GM23338 (cell line): ENCODE measurements at regions not wholly inside any gene's neighbourhood (a gene's known extent, or its start where the extent isn't known, plus 50 kb on each side); places are given as distances from the start of the nearest gene placed in this dataset.

Experiments used
- CREB1 ChIP-seq: fragments of 250-450 bp; sonication (Bioruptor Pico); IDR thresholded peaks from 2 replicates; pipeline ENCODE4 v1.5.0; 2020; ENCODE audit warnings: low read depth, mild to moderate bottlenecking, moderate library complexity
- EZH2 ChIP-seq: fragments of 200-600 bp; sonication (generic); IDR thresholded peaks from one replicate; pipeline ENCODE4 v1.8.0; 2017; ENCODE audit warnings: antibody characterized with exemption, mild to moderate bottlenecking, low read depth; ENCODE audit not compliant: unreplicated experiment
- EZH2phosphoT487 ChIP-seq: fragments of 200-600 bp; sonication (generic); IDR thresholded peaks from one replicate; pipeline ENCODE4 v1.8.1; 2018; ENCODE audit warnings: antibody characterized with exemption; ENCODE audit not compliant: unreplicated experiment
- JUNB ChIP-seq: IDR thresholded peaks from one replicate; pipeline ENCODE4 v1.6.1; 2016; ENCODE audit warnings: antibody characterized with exemption; ENCODE audit not compliant: unreplicated experiment
- NANOG ChIP-seq: IDR thresholded peaks from 2 replicates; pipeline ENCODE4 v1.6.1; 2016; ENCODE audit warnings: antibody characterized with exemption, borderline replicate concordance
- POLR2AphosphoS5 ChIP-seq: IDR thresholded peaks from 2 replicates; pipeline ENCODE4 v1.6.1; 2016; ENCODE audit warnings: antibody characterized with exemption, low read depth
- ZNF114 ChIP-seq: fragments of 250-450 bp; sonication (Bioruptor Pico); IDR thresholded peaks from 2 replicates; pipeline ENCODE4 v1.5.0; 2020; ENCODE audit warnings: mild to moderate bottlenecking, moderate library complexity
- ZNF331 ChIP-seq: fragments of 250-450 bp; sonication (Bioruptor Pico); IDR thresholded peaks from 2 replicates; pipeline ENCODE4 v1.5.0; 2020; ENCODE audit warnings: low read depth, mild to moderate bottlenecking, moderate library complexity
- TF ChIP-seq, protein P1 (sequence below): IDR thresholded peaks from one replicate; pipeline ENCODE4 v1.6.1; 2018; ENCODE audit warnings: antibody characterized with exemption; ENCODE audit not compliant: unreplicated experiment
- TF ChIP-seq, protein P2 (sequence below), 2 experiments: fragments of 200-600 bp in 1 of 2; sonication (generic) in 1 of 2; conservative IDR thresholded peaks; 2 replicates each; pipeline versions ENCODE4 v1.5.1 to v1.6.1; 2016 to 2017; ENCODE audit warnings: antibody characterized with exemption in 2 of 2, low read depth in 2 of 2, mild to moderate bottlenecking in 2 of 2, moderate library complexity in 1 of 2
- TF ChIP-seq, protein P3 (sequence below): IDR thresholded peaks from 2 replicates; pipeline ENCODE4 v1.6.1; 2016; ENCODE audit warnings: antibody characterized with exemption
- TF ChIP-seq, protein P4 (sequence below): fragments of 250-450 bp; sonication (Bioruptor Pico); IDR thresholded peaks from 2 replicates; pipeline ENCODE4 v1.5.0; 2020; ENCODE audit warnings: mild to moderate bottlenecking, moderate library complexity

DNA sequence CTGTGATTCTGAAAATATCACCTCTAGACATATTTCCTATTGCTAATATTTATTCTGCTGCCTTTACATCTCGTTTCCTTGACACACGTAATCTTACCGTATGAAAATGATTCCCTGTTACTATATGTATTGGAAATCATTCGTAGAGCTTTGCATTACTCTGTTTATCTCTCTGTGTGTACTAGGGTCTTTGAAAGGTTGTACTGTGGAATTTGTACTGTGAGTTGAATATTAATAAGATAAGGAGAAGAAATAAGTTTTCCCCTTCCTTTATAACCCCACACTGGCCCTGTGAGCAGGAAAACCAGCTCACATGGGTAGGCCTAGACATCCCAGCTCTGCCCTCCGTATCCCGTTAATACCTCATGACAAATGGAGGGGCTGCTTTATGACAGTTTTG, 354.9 kb downstream of the KLF5 start:
- TF ChIP-seq, protein P1, sequence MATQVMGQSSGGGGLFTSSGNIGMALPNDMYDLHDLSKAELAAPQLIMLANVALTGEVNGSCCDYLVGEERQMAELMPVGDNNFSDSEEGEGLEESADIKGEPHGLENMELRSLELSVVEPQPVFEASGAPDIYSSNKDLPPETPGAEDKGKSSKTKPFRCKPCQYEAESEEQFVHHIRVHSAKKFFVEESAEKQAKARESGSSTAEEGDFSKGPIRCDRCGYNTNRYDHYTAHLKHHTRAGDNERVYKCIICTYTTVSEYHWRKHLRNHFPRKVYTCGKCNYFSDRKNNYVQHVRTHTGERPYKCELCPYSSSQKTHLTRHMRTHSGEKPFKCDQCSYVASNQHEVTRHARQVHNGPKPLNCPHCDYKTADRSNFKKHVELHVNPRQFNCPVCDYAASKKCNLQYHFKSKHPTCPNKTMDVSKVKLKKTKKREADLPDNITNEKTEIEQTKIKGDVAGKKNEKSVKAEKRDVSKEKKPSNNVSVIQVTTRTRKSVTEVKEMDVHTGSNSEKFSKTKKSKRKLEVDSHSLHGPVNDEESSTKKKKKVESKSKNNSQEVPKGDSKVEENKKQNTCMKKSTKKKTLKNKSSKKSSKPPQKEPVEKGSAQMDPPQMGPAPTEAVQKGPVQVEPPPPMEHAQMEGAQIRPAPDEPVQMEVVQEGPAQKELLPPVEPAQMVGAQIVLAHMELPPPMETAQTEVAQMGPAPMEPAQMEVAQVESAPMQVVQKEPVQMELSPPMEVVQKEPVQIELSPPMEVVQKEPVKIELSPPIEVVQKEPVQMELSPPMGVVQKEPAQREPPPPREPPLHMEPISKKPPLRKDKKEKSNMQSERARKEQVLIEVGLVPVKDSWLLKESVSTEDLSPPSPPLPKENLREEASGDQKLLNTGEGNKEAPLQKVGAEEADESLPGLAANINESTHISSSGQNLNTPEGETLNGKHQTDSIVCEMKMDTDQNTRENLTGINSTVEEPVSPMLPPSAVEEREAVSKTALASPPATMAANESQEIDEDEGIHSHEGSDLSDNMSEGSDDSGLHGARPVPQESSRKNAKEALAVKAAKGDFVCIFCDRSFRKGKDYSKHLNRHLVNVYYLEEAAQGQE, result no peak
- TF ChIP-seq, protein P2, sequence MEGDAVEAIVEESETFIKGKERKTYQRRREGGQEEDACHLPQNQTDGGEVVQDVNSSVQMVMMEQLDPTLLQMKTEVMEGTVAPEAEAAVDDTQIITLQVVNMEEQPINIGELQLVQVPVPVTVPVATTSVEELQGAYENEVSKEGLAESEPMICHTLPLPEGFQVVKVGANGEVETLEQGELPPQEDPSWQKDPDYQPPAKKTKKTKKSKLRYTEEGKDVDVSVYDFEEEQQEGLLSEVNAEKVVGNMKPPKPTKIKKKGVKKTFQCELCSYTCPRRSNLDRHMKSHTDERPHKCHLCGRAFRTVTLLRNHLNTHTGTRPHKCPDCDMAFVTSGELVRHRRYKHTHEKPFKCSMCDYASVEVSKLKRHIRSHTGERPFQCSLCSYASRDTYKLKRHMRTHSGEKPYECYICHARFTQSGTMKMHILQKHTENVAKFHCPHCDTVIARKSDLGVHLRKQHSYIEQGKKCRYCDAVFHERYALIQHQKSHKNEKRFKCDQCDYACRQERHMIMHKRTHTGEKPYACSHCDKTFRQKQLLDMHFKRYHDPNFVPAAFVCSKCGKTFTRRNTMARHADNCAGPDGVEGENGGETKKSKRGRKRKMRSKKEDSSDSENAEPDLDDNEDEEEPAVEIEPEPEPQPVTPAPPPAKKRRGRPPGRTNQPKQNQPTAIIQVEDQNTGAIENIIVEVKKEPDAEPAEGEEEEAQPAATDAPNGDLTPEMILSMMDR (conservative IDR thresholded peaks at IDR 0.05; ENCODE audit: low read depth in 2 of 2), result no peak
- TF ChIP-seq JUNB (no peak), CREB1 (CRISPR knock-in tag) (no peak), POLR2AphosphoS5 (no peak), EZH2phosphoT487 (no peak), EZH2 (no peak), ZNF331 (CRISPR knock-in tag) (no peak), NANOG (no peak), ZNF114 (CRISPR knock-in tag) (no peak)
- TF ChIP-seq, protein P3, sequence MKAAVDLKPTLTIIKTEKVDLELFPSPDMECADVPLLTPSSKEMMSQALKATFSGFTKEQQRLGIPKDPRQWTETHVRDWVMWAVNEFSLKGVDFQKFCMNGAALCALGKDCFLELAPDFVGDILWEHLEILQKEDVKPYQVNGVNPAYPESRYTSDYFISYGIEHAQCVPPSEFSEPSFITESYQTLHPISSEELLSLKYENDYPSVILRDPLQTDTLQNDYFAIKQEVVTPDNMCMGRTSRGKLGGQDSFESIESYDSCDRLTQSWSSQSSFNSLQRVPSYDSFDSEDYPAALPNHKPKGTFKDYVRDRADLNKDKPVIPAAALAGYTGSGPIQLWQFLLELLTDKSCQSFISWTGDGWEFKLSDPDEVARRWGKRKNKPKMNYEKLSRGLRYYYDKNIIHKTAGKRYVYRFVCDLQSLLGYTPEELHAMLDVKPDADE, result no peak
- TF ChIP-seq, protein P4, sequence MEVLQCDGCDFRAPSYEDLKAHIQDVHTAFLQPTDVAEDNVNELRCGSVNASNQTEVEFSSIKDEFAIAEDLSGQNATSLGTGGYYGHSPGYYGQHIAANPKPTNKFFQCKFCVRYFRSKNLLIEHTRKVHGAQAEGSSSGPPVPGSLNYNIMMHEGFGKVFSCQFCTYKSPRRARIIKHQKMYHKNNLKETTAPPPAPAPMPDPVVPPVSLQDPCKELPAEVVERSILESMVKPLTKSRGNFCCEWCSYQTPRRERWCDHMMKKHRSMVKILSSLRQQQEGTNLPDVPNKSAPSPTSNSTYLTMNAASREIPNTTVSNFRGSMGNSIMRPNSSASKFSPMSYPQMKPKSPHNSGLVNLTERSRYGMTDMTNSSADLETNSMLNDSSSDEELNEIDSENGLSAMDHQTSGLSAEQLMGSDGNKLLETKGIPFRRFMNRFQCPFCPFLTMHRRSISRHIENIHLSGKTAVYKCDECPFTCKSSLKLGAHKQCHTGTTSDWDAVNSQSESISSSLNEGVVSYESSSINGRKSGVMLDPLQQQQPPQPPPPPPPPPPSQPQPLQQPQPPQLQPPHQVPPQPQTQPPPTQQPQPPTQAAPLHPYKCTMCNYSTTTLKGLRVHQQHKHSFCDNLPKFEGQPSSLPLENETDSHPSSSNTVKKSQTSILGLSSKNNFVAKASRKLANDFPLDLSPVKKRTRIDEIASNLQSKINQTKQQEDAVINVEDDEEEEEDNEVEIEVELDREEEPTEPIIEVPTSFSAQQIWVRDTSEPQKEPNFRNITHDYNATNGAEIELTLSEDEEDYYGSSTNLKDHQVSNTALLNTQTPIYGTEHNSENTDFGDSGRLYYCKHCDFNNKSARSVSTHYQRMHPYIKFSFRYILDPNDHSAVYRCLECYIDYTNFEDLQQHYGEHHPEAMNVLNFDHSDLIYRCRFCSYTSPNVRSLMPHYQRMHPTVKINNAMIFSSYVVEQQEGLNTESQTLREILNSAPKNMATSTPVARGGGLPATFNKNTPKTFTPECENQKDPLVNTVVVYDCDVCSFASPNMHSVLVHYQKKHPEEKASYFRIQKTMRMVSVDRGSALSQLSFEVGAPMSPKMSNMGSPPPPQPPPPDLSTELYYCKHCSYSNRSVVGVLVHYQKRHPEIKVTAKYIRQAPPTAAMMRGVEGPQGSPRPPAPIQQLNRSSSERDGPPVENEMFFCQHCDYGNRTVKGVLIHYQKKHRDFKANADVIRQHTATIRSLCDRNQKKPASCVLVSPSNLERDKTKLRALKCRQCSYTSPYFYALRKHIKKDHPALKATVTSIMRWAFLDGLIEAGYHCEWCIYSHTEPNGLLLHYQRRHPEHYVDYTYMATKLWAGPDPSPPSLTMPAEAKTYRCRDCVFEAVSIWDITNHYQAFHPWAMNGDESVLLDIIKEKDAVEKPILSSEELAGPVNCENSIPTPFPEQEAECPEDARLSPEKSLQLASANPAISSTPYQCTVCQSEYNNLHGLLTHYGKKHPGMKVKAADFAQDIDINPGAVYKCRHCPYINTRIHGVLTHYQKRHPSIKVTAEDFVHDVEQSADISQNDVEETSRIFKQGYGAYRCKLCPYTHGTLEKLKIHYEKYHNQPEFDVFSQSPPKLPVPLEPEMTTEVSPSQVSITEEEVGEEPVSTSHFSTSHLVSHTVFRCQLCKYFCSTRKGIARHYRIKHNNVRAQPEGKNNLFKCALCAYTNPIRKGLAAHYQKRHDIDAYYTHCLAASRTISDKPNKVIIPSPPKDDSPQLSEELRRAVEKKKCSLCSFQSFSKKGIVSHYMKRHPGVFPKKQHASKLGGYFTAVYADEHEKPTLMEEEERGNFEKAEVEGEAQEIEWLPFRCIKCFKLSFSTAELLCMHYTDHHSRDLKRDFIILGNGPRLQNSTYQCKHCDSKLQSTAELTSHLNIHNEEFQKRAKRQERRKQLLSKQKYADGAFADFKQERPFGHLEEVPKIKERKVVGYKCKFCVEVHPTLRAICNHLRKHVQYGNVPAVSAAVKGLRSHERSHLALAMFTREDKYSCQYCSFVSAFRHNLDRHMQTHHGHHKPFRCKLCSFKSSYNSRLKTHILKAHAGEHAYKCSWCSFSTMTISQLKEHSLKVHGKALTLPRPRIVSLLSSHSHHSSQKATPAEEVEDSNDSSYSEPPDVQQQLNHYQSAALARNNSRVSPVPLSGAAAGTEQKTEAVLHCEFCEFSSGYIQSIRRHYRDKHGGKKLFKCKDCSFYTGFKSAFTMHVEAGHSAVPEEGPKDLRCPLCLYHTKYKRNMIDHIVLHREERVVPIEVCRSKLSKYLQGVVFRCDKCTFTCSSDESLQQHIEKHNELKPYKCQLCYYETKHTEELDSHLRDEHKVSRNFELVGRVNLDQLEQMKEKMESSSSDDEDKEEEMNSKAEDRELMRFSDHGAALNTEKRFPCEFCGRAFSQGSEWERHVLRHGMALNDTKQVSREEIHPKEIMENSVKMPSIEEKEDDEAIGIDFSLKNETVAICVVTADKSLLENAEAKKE (CRISPR knock-in tag), result no peak
